ENCODE measurements at regions not wholly inside any gene's neighbourhood (a gene's known extent, or its start where the extent isn't known, plus 50 kb on each side); places are given as distances from the start of the nearest gene placed in this dataset.

DNA sequence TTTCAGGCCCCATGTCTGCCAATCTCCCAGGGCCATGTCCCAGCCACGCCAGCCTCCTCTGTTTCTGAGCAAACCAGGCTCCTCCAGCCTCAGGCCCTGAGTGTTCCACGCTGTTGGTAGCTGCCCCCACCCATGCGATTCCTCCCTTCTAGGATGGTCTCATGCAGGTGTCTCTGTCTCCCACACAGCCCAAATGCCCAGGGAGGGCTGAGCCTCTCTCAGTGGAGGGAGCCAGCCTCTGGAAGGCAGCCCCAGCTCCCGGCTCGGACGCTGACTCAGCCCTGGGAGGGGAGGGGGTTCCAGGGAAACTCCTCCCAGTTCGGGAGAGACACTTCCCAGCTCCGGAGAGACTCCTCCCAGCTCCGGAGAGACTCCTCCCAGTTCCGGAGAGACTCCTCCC, 122.9 kb upstream of the AFDN start:
- in situ Hi-C loops (cut with MboI; ENCODE audit: low sequenced_read_pairs) (no loop called here), intact Hi-C loops (cut with micrococcal nuclease) (no loop called here), dilution Hi-C loops (cut with HindIII; ENCODE audit: low sequenced_read_pairs, unreplicated experiment) (no loop called here)
- no peak overlapping the region for H3K23ac ChIP-seq (ENCODE audit: low read depth, low read length)
- H3K36me3 ChIP-seq (ENCODE audit: control insufficient read depth, insufficient read depth, low read length), result no peaks in the 10 kb centered on the region
- no peak overlapping the region for H4K5ac ChIP-seq (ENCODE audit: low read depth, low read length)
- no peak overlapping the region for H3K18ac ChIP-seq (ENCODE audit: low read depth, low read length)
- H2AFZ ChIP-seq (replicated peaks; ENCODE audit: low read length, poor library complexity), result no peak overlapping the region
- H3K9me3 ChIP-seq (ENCODE audit: control insufficient read depth, insufficient read depth, low read length), result peaks cover 45% of the 10 kb centered on the region
- H3K4me3 ChIP-seq (ENCODE audit: insufficient read depth, low read depth, low read length), result no peak overlapping the region
- H2AK9ac ChIP-seq (replicated peaks; ENCODE audit: low read depth, low read length, poor library complexity), result no peak overlapping the region
- no peak overlapping the region for H2BK5ac ChIP-seq (ENCODE audit: low read depth, low read length, poor library complexity, severe bottlenecking)
- H4K91ac ChIP-seq (ENCODE audit: insufficient read depth, low read depth, low read length), result no peak overlapping the region
- H2BK120ac ChIP-seq (ENCODE audit: low read depth, low read length), result no peak overlapping the region
- no peak overlapping the region for H2BK20ac ChIP-seq (ENCODE audit: low read depth, low read length)
- H3K9me1 ChIP-seq (ENCODE audit: insufficient read depth, low read length), result no peaks in the 10 kb centered on the region
- no peak overlapping the region for H3K27ac ChIP-seq (ENCODE audit: insufficient read depth, low read length)
- DNase-seq, result no peak
- 67% methylated on average over 1 of the region's 10 CpGs; no CpG with 5 or more reads in 1 of the 2 experiments for WGBS, 2 experiments (ENCODE audit: extremely low coverage in 2 of 2, insufficient read length in 1 of 2)
- H3K4me2 ChIP-seq (ENCODE audit: low read depth, low read length), result no peak overlapping the region
- no peak overlapping the region for H3K4ac ChIP-seq (ENCODE audit: low read depth, low read length)
- no peak overlapping the region for H4K8ac ChIP-seq (ENCODE audit: low read depth in 2 of 2, low read length in 2 of 2)
- no peaks in the 10 kb centered on the region for H3K79me1 ChIP-seq (ENCODE audit: low read depth in 1 of 2, low read length in 2 of 2)
- no peak for ATAC-seq (ENCODE audit: low read depth)
- H4K20me1 ChIP-seq (ENCODE audit: insufficient read depth, low read length), result no peaks in the 10 kb centered on the region
- no peak overlapping the region for H3K56ac ChIP-seq (ENCODE audit: extremely low read depth, insufficient read depth, low read length)
- H2BK15ac ChIP-seq (ENCODE audit: low read depth, low read length), result no peak overlapping the region
- BruUV-seq (replicated peaks), result no TSS peak
- ChIA-PET CTCF (no interaction called here), POLR2A (ENCODE audit: unreplicated experiment) (no interaction called here)
- H3K4me1 ChIP-seq (ENCODE audit: control insufficient read depth, insufficient read depth, low read length), result no peaks in the 10 kb centered on the region
- H3K9ac ChIP-seq (ENCODE audit: low read depth, low read length), result no peak overlapping the region
- TF ChIP-seq SMC3 (IDR thresholded peaks at IDR 0.05; ENCODE audit: low read depth, low read length), result no peak
- TF ChIP-seq RFX5 (IDR thresholded peaks at IDR 0.05; ENCODE audit: low read depth, low read length), result no peak
- TF ChIP-seq ELK1 (IDR thresholded peaks at IDR 0.05; ENCODE audit: borderline replicate concordance, low read depth, low read length), result no peak
- TF ChIP-seq POLR2A (IDR thresholded peaks at IDR 0.05; ENCODE audit: low read depth, low read length), result no peak
- TF ChIP-seq RCOR1 (IDR thresholded peaks at IDR 0.05; ENCODE audit: insufficient replicate concordance, low read length), result no peak
- no peak for TF ChIP-seq USF2 (IDR thresholded peaks at IDR 0.05; ENCODE audit: low read depth, low read length)
- TF ChIP-seq RAD21 (IDR thresholded peaks at IDR 0.05; ENCODE audit: low read length), result no peak
- TF ChIP-seq MXI1 (IDR thresholded peaks at IDR 0.05; ENCODE audit: borderline replicate concordance, low read depth, low read length), result no peak
- TF ChIP-seq NFE2L2 (IDR thresholded peaks at IDR 0.05; ENCODE audit: low read depth, low read length), result no peak
- no peak for TF ChIP-seq CTCF (conservative IDR thresholded peaks at IDR 0.05; ENCODE audit: low read depth, low read length)
- no peak for TF ChIP-seq MAZ (IDR thresholded peaks at IDR 0.05; ENCODE audit: borderline replicate concordance, low read depth, low read length)
- no peak for TF ChIP-seq BHLHE40 (IDR thresholded peaks at IDR 0.05; ENCODE audit: low read depth, low read length)
- no peak for TF ChIP-seq CHD1 (IDR thresholded peaks at IDR 0.05; ENCODE audit: low read depth, low read length)
- TF ChIP-seq CEBPB (IDR thresholded peaks at IDR 0.05; ENCODE audit: low read depth, low read length), result no peak
- TF ChIP-seq FOS (IDR thresholded peaks at IDR 0.05; ENCODE audit: low read depth, low read length), result no peak
- no peak for TF ChIP-seq MAFK (IDR thresholded peaks at IDR 0.05; ENCODE audit: low read depth, low read length)
- H2AK5ac ChIP-seq (ENCODE audit: low read depth, low read length), result no peak overlapping the region
- H3K27me3 ChIP-seq (ENCODE audit: control insufficient read depth, insufficient read depth, low read length), result no peaks in the 10 kb centered on the region
- H3K14ac ChIP-seq (replicated peaks; ENCODE audit: low read depth, low read length), result no peak overlapping the region

Measured in IMR-90 (cell line).